AG04449 (cell line): ENCODE measurements at regions not wholly inside any gene's neighbourhood (a gene's known extent, or its start where the extent isn't known, plus 50 kb on each side); places are given as distances from the start of the nearest gene placed in this dataset.

Experiments used
- CTCF ChIA-PET: fragments of 350-600 bp; formaldehyde crosslinking; extraction: SDS; loops from one replicate; lab custom pipeline; 2021; ENCODE audit warnings: antibody characterized with exemption; lab: Yijun Ruan, JAX
- POLR2A ChIA-PET: fragments of 400-600, 350-600 bp; formaldehyde crosslinking; extraction: SDS; loops from one replicate; lab custom pipeline; 2020; ENCODE audit warnings: antibody characterized with exemption, inconsistent platforms; lab: Yijun Ruan, JAX
- DNase-seq: peaks from one replicate; pipeline ENCODE4 v3.0.0-alpha.2; 2010; ENCODE audit warnings: low read depth, low spot score
- H3K4me3 ChIP-seq: 2 replicates; pipeline ENCODE4 v1.5.1; 2011; ENCODE audit warnings: low read depth, mild to moderate bottlenecking, control low read depth, low read length
- TF ChIP-seq, protein P1 (sequence below): IDR thresholded peaks from one replicate; pipeline ENCODE4 v1.5.1; 2011; ENCODE audit warnings: mild to moderate bottlenecking, moderate library complexity, low read length, control low read depth, inconsistent platforms; ENCODE audit not compliant: insufficient read depth; ENCODE audit errors: missing control alignments

DNA sequence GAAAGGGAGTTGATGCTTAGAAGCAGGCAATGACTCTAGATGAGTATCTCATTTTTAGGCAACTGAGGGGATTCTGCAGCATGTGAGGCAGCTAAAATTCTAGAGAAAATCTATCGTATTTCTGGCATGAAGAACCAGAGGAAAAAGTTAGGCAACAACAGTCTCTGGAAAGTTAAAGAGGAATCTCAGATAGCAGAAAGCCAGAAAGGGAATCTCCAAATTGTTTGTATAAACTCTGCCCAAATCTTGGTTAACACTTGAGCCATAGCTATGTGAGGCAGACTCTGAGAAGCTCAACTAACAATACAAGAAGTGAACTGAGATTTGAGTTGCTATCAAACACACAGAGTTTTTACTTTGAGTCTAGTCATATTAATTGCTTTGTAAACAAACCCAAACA lies 215.8 kb upstream of the FZD8 start:
- TF ChIP-seq, protein P1, sequence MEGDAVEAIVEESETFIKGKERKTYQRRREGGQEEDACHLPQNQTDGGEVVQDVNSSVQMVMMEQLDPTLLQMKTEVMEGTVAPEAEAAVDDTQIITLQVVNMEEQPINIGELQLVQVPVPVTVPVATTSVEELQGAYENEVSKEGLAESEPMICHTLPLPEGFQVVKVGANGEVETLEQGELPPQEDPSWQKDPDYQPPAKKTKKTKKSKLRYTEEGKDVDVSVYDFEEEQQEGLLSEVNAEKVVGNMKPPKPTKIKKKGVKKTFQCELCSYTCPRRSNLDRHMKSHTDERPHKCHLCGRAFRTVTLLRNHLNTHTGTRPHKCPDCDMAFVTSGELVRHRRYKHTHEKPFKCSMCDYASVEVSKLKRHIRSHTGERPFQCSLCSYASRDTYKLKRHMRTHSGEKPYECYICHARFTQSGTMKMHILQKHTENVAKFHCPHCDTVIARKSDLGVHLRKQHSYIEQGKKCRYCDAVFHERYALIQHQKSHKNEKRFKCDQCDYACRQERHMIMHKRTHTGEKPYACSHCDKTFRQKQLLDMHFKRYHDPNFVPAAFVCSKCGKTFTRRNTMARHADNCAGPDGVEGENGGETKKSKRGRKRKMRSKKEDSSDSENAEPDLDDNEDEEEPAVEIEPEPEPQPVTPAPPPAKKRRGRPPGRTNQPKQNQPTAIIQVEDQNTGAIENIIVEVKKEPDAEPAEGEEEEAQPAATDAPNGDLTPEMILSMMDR: no peak
- H3K4me3 ChIP-seq: no peak overlapping the region
- ChIA-PET POLR2A (no interaction called here), CTCF (no interaction called here)
- no peak for DNase-seq

DNA sequence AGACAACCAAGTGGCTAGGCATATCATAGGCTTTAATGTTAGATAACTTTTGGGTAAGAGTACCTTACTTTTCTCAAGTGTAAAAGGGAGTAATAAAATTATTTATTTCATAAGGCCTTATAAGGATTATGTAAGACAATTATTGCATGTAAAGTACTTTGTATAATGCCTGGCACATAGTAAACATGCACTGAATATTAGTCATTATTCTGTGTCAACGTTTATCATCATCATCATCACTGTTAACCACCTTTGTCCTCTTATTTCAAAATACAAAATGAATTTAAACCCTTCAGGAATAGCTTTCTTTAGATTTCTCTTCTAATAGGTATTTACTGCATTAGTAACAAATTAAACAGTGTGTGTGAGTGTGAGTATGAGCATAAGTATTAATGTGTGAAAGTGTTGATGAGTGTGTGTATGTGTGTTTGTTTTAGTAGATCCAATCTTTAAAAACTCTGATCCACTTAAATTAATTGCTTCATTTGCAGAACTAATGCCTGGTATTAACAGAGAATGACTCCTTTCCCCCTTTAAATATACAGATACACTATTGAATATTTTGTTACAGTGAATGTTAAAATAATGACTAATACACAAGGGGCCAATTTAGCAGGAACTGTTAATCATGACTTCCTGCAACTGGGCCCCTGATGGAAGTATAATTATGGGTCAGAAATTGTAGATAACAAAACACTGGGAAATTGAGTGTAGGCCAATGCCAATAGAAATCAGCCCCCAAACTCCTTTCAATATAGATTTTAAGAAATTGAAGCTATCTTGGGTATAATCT lies 213.3 kb upstream of the FZD8 start:
- TF ChIP-seq, protein P1: no peak
- DNase-seq: no peak
- ChIA-PET POLR2A (no interaction called here), CTCF (no interaction called here)
- no peak overlapping the region for H3K4me3 ChIP-seq

DNA sequence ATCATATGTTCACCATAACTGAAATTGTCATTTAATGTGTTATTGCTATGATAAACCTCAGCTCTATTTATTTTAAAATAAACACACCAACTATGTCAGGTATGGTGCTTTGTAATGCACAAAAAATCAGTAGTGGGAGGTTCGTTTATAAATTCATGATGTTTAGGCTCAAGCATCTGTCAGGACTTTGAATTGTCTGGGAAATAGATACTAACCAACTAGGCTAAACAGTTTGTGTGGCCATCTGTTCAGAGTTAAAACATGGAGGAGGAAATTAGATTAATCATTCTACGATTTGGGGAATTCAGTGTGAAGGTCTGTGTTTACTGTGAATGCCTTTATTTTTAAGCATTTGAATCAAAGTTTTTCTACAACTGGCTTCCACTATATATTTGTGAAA lies 212.6 kb upstream of the FZD8 start:
- TF ChIP-seq, protein P1: no peak
- no peak overlapping the region for H3K4me3 ChIP-seq
- DNase-seq: no peak
- POLR2A ChIA-PET: no interaction called here
- CTCF ChIA-PET: interaction anchor here (1.5 kb wide), 1 partner anchor 33 kb away, joined by 3 read pairs; no protein-coding TSS in a partner anchor

DNA sequence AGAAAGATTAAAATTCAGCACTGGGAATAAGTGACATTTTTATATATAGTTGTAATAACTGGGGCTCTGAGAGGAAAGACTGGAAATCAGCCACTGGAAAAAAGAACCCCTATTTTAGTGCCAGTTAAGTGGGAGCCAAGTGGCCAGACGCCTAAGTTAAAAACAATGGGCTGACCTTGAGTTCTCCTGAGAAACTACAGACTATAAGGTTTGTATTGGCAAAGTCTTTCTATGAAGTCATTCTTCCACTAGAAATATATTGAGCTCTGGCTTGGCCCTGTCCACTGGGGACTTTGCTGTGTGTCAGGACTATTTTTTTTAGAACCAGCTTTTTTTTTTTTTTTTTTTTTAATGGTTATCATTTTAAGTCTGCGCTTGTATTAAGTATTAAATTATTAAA lies 210.6 kb upstream of the FZD8 start:
- ChIA-PET CTCF (no interaction called here), POLR2A (no interaction called here)
- TF ChIP-seq, protein P1: no peak
- no peak for DNase-seq
- H3K4me3 ChIP-seq: no peak overlapping the region

DNA sequence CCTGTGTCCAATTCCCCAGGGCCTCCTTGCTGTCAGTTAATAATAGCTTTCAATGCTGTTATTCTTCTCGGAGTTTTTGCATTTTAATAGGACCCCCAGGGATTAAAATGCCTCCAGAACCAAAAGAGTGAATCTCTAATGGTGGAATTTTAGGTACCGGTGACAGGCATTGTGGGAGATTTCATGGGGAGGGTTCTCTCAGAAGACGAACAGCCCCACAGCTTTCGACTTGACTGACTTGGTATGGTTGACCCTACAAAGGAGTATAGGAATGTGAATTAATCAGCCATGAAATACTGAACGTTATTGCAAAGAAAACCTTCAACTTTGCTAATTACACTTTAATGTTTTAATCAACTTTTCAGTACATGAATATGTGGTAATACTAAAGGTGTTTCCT lies 206.3 kb upstream of the FZD8 start:
- H3K4me3 ChIP-seq: no peak overlapping the region
- TF ChIP-seq, protein P1: no peak
- CTCF ChIA-PET: no interaction called here
- POLR2A ChIA-PET: no interaction called here
- no peak for DNase-seq

DNA sequence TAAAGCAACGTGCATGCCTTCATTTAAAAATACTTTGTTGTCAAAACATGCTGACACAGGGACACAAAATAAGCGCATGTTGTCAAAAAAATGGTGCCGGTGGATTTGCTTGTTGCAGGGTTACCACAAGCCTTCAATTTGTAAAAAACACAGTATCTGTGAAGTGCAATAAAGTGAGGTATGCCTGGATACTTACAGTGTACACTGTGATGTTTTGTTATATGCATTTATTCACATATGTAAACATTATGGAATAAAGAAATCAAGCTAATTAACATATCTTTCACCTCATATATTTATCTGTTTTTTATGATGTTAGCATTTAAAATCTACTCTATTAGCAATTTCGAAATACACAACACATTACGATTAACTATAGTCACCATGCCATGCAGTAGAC lies 202.6 kb upstream of the FZD8 start:
- no peak overlapping the region for H3K4me3 ChIP-seq
- TF ChIP-seq, protein P1: no peak
- ChIA-PET POLR2A (no interaction called here), CTCF (interaction anchor here (1.3 kb wide), 1 partner anchor 22 kb away, joined by 3 read pairs; no protein-coding TSS in a partner anchor)
- DNase-seq: no peak
